ENCODE measurements at regions not wholly inside any gene's neighbourhood (a gene's known extent, or its start where the extent isn't known, plus 50 kb on each side); places are given as distances from the start of the nearest gene placed in this dataset.

GRCh38 chr5:5583023-5583765 is 160.7 kb downstream of the ICE1 start:
- Mint-ChIP-seq H3K36me3 (ENCODE audit: low read depth) (no peaks in the 10 kb centered on the region), H3K9me3 (no peaks in the 10 kb centered on the region), H3K4me1 (no peaks in the 10 kb centered on the region), H3K27me3 (peaks cover 3% of the 10 kb centered on the region), H3K27ac (no peak overlapping the region), H3K4me3 (no peak overlapping the region)
- ChIA-PET CTCF (interaction anchor here (0.6 kb wide), 1 partner anchor 70 kb away, joined by 3 read pairs; no protein-coding TSS in a partner anchor), POLR2A (no interaction called here)
- intact Hi-C loops (cut with micrococcal nuclease): no loop called here
- no peak for TF ChIP-seq CTCF (IDR thresholded peaks at IDR 0.05)
- DNase-seq (no peak), ATAC-seq (ENCODE audit: low read depth) (no peak)

GRCh38 chr5:5581080-5581479 is 158.6 kb downstream of the ICE1 start:
- no peaks in the 10 kb centered on the region for H3K9me3 Mint-ChIP-seq
- H3K27ac Mint-ChIP-seq: no peak overlapping the region
- intact Hi-C loops (cut with micrococcal nuclease): no loop called here
- no peaks in the 10 kb centered on the region for H3K4me1 Mint-ChIP-seq
- CTCF ChIA-PET: no interaction called here
- no peak for ATAC-seq (ENCODE audit: low read depth)
- no peak overlapping the region for H3K4me3 Mint-ChIP-seq
- no peak for TF ChIP-seq CTCF (IDR thresholded peaks at IDR 0.05)
- H3K27me3 Mint-ChIP-seq: peaks cover 8% of the 10 kb centered on the region
- no peak for DNase-seq
- POLR2A ChIA-PET: no interaction called here
- H3K36me3 Mint-ChIP-seq (ENCODE audit: low read depth): no peaks in the 10 kb centered on the region

- CTCF ChIA-PET: no interaction called here
- no peaks in the 10 kb centered on the region for H3K4me1 Mint-ChIP-seq
Measured at GRCh38 chr5:5576744-5577143, 154.3 kb downstream of the ICE1 start.

GRCh38 chr5:5575461-5575860 is 153.0 kb downstream of the ICE1 start:
- DNase-seq (no peak), ATAC-seq (ENCODE audit: low read depth) (no peak)
- Mint-ChIP-seq H3K27me3 (peaks cover 8% of the 10 kb centered on the region), H3K4me3 (no peak overlapping the region), H3K4me1 (no peaks in the 10 kb centered on the region), H3K9me3 (no peaks in the 10 kb centered on the region), H3K27ac (no peak overlapping the region), H3K36me3 (ENCODE audit: low read depth) (no peaks in the 10 kb centered on the region)
- ChIA-PET POLR2A (no interaction called here), CTCF (no interaction called here)
- no peak for TF ChIP-seq CTCF (IDR thresholded peaks at IDR 0.05)
- intact Hi-C loops (cut with micrococcal nuclease): no loop called here

More at GRCh38 chr5:5576744-5577143, 154.3 kb downstream of the ICE1 start:
- POLR2A ChIA-PET: no interaction called here
- Mint-ChIP-seq H3K27me3 (peaks cover 8% of the 10 kb centered on the region), H3K36me3 (ENCODE audit: low read depth) (no peaks in the 10 kb centered on the region), H3K9me3 (no peaks in the 10 kb centered on the region), H3K4me3 (no peak overlapping the region), H3K27ac (no peak overlapping the region)
- no peak for TF ChIP-seq CTCF (IDR thresholded peaks at IDR 0.05)
- intact Hi-C loops (cut with micrococcal nuclease): no loop called here
- ATAC-seq (ENCODE audit: low read depth) (no peak), DNase-seq (no peak)

- intact Hi-C loops (cut with micrococcal nuclease): no loop called here
- POLR2A ChIA-PET: no interaction called here
- H3K4me3 Mint-ChIP-seq: no peak overlapping the region
Measured at GRCh38 chr5:5573798-5574380, 151.4 kb downstream of the ICE1 start.

More at GRCh38 chr5:5573798-5574380, 151.4 kb downstream of the ICE1 start:
- H3K9me3 Mint-ChIP-seq: no peaks in the 10 kb centered on the region
- DNase-seq (no peak), ATAC-seq (ENCODE audit: low read depth) (no peak)
- CTCF ChIA-PET: no interaction called here
- no peaks in the 10 kb centered on the region for H3K36me3 Mint-ChIP-seq (ENCODE audit: low read depth)
- no peaks in the 10 kb centered on the region for H3K4me1 Mint-ChIP-seq
- no peak overlapping the region for H3K27ac Mint-ChIP-seq
- peaks cover 5% of the 10 kb centered on the region for H3K27me3 Mint-ChIP-seq
- TF ChIP-seq CTCF (IDR thresholded peaks at IDR 0.05): no peak
